Neural progenitor cell (in vitro differentiated cells): ENCODE measurements at regions not wholly inside any gene's neighbourhood (a gene's known extent, or its start where the extent isn't known, plus 50 kb on each side); places are given as distances from the start of the nearest gene placed in this dataset.

Source experiments
- CTCF ChIP-seq: fragments of 200-600 bp; sonication (generic); IDR thresholded peaks from 2 replicates; pipeline ENCODE4 v1.5.1; 2017; ENCODE audit warnings: antibody characterized with exemption, mild to moderate bottlenecking
- EZH2 ChIP-seq: fragments of 200-600 bp; sonication (generic); IDR thresholded peaks from 2 replicates; pipeline ENCODE4 v1.6.1; 2017; ENCODE audit warnings: antibody characterized with exemption, mild to moderate bottlenecking, moderate library complexity
- EZH2phosphoT487 ChIP-seq: fragments of 200-600 bp; sonication (generic); IDR thresholded peaks from 2 replicates; pipeline ENCODE4 v1.6.1; 2017; ENCODE audit warnings: antibody characterized with exemption

- TF ChIP-seq CTCF (no peak), EZH2phosphoT487 (no peak), EZH2 (no peak)
Measured at GRCh38 chr12:66960704-66961690, 282.1 kb upstream of the GRIP1 start.
